HFF-Myc (cell line): ENCODE measurements at regions not wholly inside any gene's neighbourhood (a gene's known extent, or its start where the extent isn't known, plus 50 kb on each side); places are given as distances from the start of the nearest gene placed in this dataset.
"Not testable (repeated sequence)": the region's sequence is repeated elsewhere in the genome, so short reads cannot be mapped to it uniquely, and the experiment has no call there.

Experiments used
- DNase-seq: peaks from one replicate; pipeline ENCODE4 v3.0.0-alpha.2; 2011; ENCODE audit warnings: low read depth; ENCODE audit errors: extremely low read depth
- H3K4me3 ChIP-seq: replicated peaks from 2 replicates; pipeline ENCODE4 v1.5.1; 2011; ENCODE audit warnings: low read depth, mild to moderate bottlenecking, control low read depth, low read length
- TF ChIP-seq, protein P1 (sequence below): IDR thresholded peaks from 2 replicates; pipeline ENCODE4 v1.5.1; 2012; ENCODE audit warnings: mild to moderate bottlenecking, low read depth, low read length, control low read depth; ENCODE audit errors: missing control alignments

DNA sequence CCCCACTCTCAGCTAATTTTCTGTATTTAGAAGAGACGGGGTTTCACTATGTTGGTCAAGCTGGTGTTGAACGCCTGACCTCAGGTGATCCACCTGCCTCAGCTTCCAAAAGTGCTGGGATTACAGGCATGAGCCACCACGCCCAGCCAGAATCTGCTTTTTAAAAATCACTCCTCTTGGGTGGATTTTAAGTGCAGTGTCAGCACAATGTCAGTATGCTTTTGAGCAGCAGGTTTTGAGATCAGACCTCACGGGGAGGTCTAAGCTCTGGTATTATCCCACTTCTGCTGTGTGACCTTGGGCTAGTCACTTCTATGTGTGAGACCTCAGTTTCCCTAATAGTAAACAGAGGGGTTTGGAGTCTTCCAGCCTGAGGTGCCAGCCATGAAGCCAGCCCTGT is 51.8 kb upstream of the GSC start:
- DNase-seq: no peak
- H3K4me3 ChIP-seq: no peak overlapping the region
- TF ChIP-seq, protein P1, sequence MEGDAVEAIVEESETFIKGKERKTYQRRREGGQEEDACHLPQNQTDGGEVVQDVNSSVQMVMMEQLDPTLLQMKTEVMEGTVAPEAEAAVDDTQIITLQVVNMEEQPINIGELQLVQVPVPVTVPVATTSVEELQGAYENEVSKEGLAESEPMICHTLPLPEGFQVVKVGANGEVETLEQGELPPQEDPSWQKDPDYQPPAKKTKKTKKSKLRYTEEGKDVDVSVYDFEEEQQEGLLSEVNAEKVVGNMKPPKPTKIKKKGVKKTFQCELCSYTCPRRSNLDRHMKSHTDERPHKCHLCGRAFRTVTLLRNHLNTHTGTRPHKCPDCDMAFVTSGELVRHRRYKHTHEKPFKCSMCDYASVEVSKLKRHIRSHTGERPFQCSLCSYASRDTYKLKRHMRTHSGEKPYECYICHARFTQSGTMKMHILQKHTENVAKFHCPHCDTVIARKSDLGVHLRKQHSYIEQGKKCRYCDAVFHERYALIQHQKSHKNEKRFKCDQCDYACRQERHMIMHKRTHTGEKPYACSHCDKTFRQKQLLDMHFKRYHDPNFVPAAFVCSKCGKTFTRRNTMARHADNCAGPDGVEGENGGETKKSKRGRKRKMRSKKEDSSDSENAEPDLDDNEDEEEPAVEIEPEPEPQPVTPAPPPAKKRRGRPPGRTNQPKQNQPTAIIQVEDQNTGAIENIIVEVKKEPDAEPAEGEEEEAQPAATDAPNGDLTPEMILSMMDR: no peak

DNA sequence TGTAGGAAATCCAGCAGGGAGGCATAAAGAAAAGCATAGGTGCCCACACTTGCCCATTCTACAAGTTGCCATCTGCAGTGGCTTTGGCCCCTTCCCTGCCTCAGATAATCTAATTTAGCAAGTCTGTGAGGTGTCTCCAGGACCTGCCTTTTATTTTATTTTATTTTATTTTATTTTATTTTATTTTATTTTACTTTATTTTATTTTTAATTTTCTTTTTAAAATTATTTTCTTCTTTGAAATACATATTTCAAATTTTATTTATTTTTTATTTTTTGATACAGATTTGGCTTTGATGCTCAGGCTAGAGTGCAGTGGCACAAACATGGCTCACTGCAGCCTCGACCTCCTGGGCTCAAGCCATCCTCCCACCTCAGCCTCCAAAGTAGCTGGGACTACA is 51.0 kb upstream of the GSC start:
- not testable (repeated sequence) for DNase-seq, H3K4me3 ChIP-seq
